ENCODE measurements at regions not wholly inside any gene's neighbourhood (a gene's known extent, or its start where the extent isn't known, plus 50 kb on each side); places are given as distances from the start of the nearest gene placed in this dataset.

DNA sequence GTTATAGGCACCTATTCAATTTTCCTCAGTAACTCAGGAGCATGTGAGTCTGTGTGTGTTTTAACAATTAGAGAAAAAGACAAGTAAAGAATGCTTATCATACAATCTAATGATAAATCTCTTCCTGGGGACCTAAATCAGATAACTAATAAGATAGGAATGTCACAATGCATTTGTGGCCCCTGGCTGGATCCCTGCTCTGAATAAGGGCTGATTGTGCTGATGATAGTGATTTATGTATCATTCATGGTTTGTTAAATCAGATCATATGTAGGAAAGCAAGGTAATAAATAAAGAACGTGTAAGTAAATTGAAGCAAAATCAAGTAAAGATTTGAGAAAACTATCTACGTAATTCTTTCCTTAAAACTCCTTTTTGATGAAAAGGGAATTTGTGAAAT, 145.9 kb downstream of the C7orf25 start:
- intact Hi-C loops (cut with DNase I) = no loop called here
- no peak for DNase-seq (ENCODE audit: low spot score)

- intact Hi-C loops (cut with DNase I) = no loop called here
- no peak for DNase-seq (ENCODE audit: low spot score)
Observed at GRCh38 chr7:42763137-42763551, 148.7 kb downstream of the C7orf25 start.

DNA sequence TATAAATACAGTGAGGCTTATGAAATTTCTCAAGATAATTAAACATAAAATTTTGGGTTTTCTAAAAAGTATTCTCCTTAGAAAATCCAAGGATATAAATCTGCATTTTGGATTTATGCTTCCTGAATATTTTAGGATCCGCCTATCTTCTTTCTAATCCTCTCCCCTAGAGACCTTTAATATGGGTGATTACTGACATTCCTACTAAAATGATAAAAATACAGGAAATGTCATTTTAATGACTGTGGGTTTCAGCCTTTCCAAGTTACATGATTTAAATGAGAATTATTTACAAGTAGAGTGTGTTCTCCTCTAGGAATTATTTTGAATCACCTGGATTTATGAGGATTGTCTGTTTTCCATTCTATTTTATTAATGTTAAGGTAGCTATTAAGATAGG, 150.4 kb downstream of the C7orf25 start:
- no peak for DNase-seq (ENCODE audit: low spot score)
- intact Hi-C loops (cut with DNase I) = no loop called here

- intact Hi-C loops (cut with DNase I) = no loop called here
- no peak for DNase-seq (ENCODE audit: low spot score)
Observed at GRCh38 chr7:42758124-42758523, 153.7 kb downstream of the C7orf25 start.

GRCh38 chr7:42756841-42757240, 155.0 kb downstream of the C7orf25 start:
- intact Hi-C loops (cut with DNase I) = no loop called here
- DNase-seq (ENCODE audit: low spot score) = no peak

DNA sequence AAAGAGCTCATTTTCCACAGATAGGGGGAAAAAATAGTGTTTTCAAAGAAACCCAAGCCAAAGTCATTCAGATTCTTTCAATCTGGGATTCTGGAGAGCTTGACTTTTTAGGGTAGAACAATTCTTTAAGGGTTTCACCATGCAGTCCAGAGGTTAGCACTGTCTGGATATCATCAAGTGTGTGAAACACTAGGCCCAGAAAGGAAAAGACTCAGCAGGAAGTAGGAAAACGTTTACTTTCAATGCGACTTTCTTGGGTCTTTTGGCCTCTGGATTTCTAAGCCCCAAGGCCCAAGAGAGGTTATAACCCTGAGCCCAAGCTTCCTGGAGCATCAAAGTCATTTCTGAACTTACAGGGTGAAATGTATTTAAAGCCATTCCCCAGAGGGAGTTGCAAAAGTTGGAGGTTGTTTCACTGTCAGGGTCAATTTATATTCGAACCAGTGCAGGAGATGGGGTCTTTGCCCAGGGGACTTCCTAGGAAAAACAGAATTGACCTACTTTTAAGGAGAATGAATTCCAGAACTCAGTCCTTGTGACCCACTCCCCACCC, 158.0 kb downstream of the C7orf25 start:
- DNase-seq (ENCODE audit: low spot score) = no peak
- intact Hi-C loops (cut with DNase I) = no loop called here

DNA sequence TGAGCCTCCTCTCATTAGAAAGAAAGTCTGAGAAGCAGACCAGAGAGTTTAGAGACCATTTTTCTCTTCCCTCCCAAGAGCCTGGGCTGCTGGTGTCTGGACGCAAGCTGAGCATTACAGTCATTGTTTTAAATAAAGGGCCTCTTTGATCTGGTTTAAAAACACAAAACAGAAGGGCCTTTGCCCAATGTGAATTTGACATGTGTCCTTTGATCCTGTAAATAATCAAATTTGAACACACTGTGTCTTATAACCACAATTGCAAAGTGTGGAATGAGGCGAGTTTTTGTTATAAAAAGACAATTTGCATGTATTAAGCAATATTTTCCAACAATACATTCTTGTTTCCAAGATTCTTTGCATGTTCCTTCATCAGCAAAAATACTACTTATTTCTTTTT, 158.5 kb downstream of the C7orf25 start:
- intact Hi-C loops (cut with DNase I) = no loop called here
- DNase-seq (ENCODE audit: low spot score) = no peak

GRCh38 chr7:42750172-42750571, 161.7 kb downstream of the C7orf25 start:
- no peak for DNase-seq (ENCODE audit: low spot score)
- intact Hi-C loops (cut with DNase I) = no loop called here

DNA sequence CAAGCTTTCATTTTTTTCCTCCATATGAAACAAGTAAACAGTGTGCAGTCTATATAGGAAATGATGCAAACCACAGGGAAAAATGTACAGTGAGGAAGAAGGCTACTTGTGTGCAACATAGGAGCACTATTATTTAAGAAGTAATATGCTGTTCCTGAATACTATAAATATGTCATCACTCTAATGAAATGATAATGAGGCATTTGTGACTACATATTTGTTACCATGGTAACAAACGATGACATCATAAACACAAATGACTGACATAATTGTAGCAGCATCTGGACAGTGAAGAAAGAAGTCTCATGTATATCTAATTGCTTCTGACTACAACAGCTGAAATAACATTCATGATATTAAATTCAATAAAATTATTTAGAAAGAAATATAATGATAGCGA, 164.8 kb downstream of the C7orf25 start:
- DNase-seq (ENCODE audit: low spot score) = no peak
- intact Hi-C loops (cut with DNase I) = no loop called here

DNA sequence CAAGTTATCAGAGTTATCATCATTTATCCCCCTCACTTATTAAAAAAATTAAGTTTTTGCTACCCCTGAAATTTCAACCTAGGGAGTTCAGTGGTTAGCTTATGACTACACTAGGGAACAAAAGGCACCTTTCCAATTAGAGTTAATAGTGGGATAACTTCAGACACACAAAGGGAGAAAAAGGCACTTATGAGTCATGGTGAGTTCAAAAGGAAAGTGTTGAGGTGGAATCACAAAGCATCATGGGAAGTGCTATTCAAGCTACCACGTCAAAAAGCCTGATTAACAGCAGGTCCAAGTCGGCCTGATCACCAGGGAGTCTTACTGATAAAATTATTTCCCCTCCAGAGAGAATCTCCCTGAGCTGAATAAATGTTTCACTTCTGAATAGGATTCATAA, 165.7 kb downstream of the C7orf25 start:
- no peak for DNase-seq (ENCODE audit: low spot score)
- intact Hi-C loops (cut with DNase I) = no loop called here

DNA sequence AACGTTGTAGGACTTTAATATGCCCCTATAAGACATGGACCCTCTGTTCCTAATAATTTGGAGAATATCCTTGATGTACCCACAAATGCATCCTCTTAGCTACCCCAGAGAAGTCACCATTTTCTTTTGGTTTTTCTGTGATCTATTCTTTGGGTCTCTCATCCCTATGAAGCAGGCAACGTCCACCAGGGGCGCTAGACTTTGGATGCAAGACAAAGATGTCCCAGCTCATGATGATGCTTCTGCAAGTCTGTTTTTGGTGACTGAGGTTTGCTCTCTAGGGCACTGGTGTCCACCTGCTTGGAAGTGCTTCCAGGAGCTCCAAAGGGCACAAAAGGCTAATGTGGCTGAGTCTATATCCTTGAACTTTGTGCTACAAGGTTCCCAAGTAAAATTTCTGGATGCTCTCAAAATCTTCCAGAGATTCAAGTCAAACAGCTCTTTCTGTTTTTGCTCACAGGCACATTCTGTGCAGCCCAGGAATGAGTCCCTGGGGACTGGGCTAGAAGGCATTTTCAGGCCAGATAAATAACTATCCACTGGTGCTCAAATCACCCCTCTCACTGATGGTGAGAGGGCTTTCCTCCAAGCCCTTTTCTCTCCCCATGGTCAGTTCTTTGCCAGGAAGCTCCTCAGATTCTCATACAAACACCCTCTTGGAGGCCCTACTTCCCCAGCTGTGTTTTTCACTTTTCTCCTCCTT, 166.4 kb downstream of the C7orf25 start:
- DNase-seq (ENCODE audit: low spot score) = no peak
- intact Hi-C loops (cut with DNase I) = no loop called here

GRCh38 chr7:42744746-42745145, 167.1 kb downstream of the C7orf25 start:
- no peak for DNase-seq (ENCODE audit: low spot score)
- intact Hi-C loops (cut with DNase I) = no loop called here

DNA sequence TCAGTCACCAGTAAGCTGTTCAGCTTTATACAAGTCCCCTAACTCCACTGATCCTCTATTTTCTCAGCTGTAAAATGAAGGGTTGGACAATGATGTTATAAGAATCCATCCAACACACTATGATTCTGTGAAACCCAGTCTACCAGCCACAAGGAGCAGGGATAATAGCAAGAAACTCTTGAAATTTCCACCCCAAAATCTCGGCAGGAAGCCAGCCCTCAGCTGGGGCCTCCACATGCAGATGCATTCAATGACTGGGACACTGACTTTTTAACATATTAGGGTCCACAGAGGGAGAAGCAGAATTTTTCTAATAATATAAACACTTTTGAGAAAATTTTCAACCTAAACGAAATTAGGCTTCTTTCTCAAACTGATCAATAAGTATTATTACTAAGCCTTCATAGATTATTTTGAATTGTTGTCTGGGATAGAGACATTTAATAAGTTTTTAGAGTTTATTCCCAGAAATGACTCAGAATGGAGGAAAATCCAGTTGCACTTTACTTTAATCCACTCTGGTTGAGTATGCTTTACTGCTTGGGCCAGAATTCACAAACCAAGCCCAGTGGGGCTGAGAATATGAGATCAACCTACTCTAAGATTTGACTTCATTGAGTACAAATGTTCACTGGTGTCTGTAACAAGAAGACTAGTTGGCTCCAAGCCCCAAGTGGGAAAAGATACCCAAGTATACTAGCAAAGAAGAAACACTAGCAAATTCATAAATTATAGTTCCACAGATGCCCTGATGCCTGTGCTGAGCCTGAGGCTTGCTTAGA, 168.6 kb downstream of the C7orf25 start:
- DNase-seq (ENCODE audit: low spot score) = no peak
- intact Hi-C loops (cut with DNase I) = no loop called here

DNA sequence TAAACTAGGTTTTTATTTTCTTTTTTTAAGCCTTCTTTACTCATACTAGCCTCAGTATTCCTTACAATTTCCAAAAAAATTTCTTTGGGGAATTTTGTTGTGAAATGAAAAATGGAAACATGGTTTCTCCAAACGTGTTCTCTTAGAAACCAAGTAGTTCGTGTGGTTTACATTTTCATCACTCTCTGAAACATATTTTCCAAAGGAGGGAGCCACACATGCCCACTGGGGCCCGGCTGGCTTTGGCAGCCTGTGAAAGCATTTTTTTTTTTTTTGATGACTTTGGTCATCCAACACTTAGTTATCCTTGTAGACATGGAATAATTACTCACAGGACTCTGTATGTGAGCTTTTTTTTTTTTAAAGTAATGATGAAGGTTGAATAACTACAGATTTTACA, 169.6 kb downstream of the C7orf25 start:
- intact Hi-C loops (cut with DNase I) = no loop called here

GRCh38 chr7:42740408-42740807, 171.5 kb downstream of the C7orf25 start:
- intact Hi-C loops (cut with DNase I) = no loop called here
- no peak for DNase-seq (ENCODE audit: low spot score)

More for the DNA sequence above, 169.6 kb downstream of the C7orf25 start:
- no peak for DNase-seq (ENCODE audit: low spot score)

DNA sequence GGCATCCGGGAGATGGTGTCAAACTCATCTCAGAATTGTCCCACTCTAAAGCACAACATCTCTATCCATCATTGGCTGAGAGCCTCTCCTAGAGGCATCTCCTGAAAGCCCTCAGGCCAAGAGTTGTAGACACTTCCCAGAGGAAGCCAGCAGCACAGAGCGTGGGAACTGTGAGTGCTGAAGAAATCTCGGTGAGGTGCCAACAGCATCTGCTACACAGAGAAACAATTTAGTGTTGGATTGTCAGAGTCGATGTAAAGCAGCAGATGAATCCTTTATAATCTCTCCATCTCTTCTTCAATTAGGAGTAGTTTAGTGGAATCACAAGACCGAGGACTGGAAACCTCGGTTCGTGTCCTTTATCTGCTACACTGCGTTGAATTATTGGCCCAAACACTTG, 172.2 kb downstream of the C7orf25 start:
- no peak for DNase-seq (ENCODE audit: low spot score)
- intact Hi-C loops (cut with DNase I) = no loop called here

GRCh38 chr7:42736931-42737330, 174.9 kb downstream of the C7orf25 start:
- intact Hi-C loops (cut with DNase I) = loop anchor here in 1 of 2 donors (2.0 kb wide), 1 partner anchor 280 kb away; no protein-coding TSS in a partner anchor
- DNase-seq (ENCODE audit: low spot score) = no peak

GRCh38 chr7:42735081-42735480, 176.8 kb downstream of the C7orf25 start:
- no peak for DNase-seq (ENCODE audit: low spot score)
- intact Hi-C loops (cut with DNase I) = no loop called here

GRCh38 chr7:42734568-42734967, 177.3 kb downstream of the C7orf25 start:
- intact Hi-C loops (cut with DNase I) = no loop called here
- no peak for DNase-seq (ENCODE audit: low spot score)

- no peak for DNase-seq (ENCODE audit: low spot score)
- intact Hi-C loops (cut with DNase I) = no loop called here
Observed at GRCh38 chr7:42733040-42733439, 178.8 kb downstream of the C7orf25 start.

DNA sequence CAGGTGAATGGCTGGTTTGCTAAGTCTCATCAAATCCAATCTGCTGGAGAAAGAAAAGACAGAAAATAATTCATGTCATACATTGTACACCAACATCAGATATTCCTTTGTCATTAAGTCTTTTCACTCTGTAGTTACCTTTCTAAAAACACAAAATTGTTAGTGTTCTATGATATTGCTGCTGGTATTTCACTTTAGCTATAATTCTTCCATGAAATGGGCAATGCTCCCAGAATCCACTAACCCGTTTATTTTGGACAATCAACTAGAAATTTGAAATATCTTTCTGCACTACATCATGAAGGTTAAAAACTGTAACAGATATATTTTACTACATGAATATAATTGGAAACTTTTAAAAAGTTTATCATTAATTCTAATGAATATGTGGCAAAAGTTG, 181.3 kb downstream of the C7orf25 start:
- DNase-seq (ENCODE audit: low spot score) = no peak
- intact Hi-C loops (cut with DNase I) = no loop called here

Data from posterior vena cava (tissue), 2 donors.